ENCODE measurements at regions not wholly inside any gene's neighbourhood (a gene's known extent, or its start where the extent isn't known, plus 50 kb on each side); places are given as distances from the start of the nearest gene placed in this dataset.

- DNase-seq (ENCODE audit: low spot score, unreplicated experiment): no peak
Measured at GRCh38 chr13:27709779-27710178, 82.5 kb upstream of the GSX1 start.

GRCh38 chr13:27712421-27712820, 79.9 kb upstream of the GSX1 start:
- H3K4me1 Mint-ChIP-seq (ENCODE audit: low read depth): peaks cover 17% of the 10 kb centered on the region
- DNase-seq (ENCODE audit: low spot score, unreplicated experiment): no peak
- H3K27ac Mint-ChIP-seq: no peak overlapping the region
- no peaks in the 10 kb centered on the region for H3K9me3 Mint-ChIP-seq (ENCODE audit: low read depth)
- H3K4me3 Mint-ChIP-seq (ENCODE audit: low read depth): no peak overlapping the region
- peak; percentile 24 for TF ChIP-seq CTCF (IDR thresholded peaks at IDR 0.05; ENCODE audit: unreplicated experiment)
- peaks cover 50% of the 10 kb centered on the region for H3K27me3 Mint-ChIP-seq
- no peaks in the 10 kb centered on the region for H3K36me3 Mint-ChIP-seq (ENCODE audit: insufficient read depth)

More at GRCh38 chr13:27709779-27710178, 82.5 kb upstream of the GSX1 start:
- peaks cover 3% of the 10 kb centered on the region for H3K36me3 Mint-ChIP-seq (ENCODE audit: insufficient read depth)
- peaks cover 74% of the 10 kb centered on the region for H3K27me3 Mint-ChIP-seq
- no peak for TF ChIP-seq CTCF (IDR thresholded peaks at IDR 0.05; ENCODE audit: unreplicated experiment)
- peaks cover 14% of the 10 kb centered on the region for H3K9me3 Mint-ChIP-seq (ENCODE audit: low read depth)
- no peak overlapping the region for H3K4me3 Mint-ChIP-seq (ENCODE audit: low read depth)
- H3K27ac Mint-ChIP-seq: no peak overlapping the region
- H3K4me1 Mint-ChIP-seq (ENCODE audit: low read depth): peaks cover 19% of the 10 kb centered on the region

- no peaks in the 10 kb centered on the region for H3K36me3 Mint-ChIP-seq (ENCODE audit: insufficient read depth)
- H3K27me3 Mint-ChIP-seq: peaks cover 42% of the 10 kb centered on the region
- H3K4me1 Mint-ChIP-seq (ENCODE audit: low read depth): peaks cover 13% of the 10 kb centered on the region
- no peak for TF ChIP-seq CTCF (IDR thresholded peaks at IDR 0.05; ENCODE audit: unreplicated experiment)
- H3K9me3 Mint-ChIP-seq (ENCODE audit: low read depth): no peaks in the 10 kb centered on the region
- H3K27ac Mint-ChIP-seq: no peak overlapping the region
- no peak overlapping the region for H3K4me3 Mint-ChIP-seq (ENCODE audit: low read depth)
- DNase-seq (ENCODE audit: low spot score, unreplicated experiment): no peak
Measured at GRCh38 chr13:27713767-27714166, 78.5 kb upstream of the GSX1 start.

GRCh38 chr13:27721681-27722080, 70.6 kb upstream of the GSX1 start:
- H3K27me3 Mint-ChIP-seq: peaks cover 54% of the 10 kb centered on the region
- peaks cover 14% of the 10 kb centered on the region for H3K4me1 Mint-ChIP-seq (ENCODE audit: low read depth)
- DNase-seq (ENCODE audit: low spot score, unreplicated experiment): no peak
- no peaks in the 10 kb centered on the region for H3K36me3 Mint-ChIP-seq (ENCODE audit: insufficient read depth)
- no peak overlapping the region for H3K27ac Mint-ChIP-seq
- no peak overlapping the region for H3K4me3 Mint-ChIP-seq (ENCODE audit: low read depth)
- TF ChIP-seq CTCF (IDR thresholded peaks at IDR 0.05; ENCODE audit: unreplicated experiment): no peak
- H3K9me3 Mint-ChIP-seq (ENCODE audit: low read depth): no peaks in the 10 kb centered on the region

GRCh38 chr13:27728271-27728670, 64.0 kb upstream of the GSX1 start:
- peaks cover 69% of the 10 kb centered on the region for H3K27me3 Mint-ChIP-seq
- H3K36me3 Mint-ChIP-seq (ENCODE audit: insufficient read depth): no peaks in the 10 kb centered on the region
- peak; percentile 36 for TF ChIP-seq CTCF (IDR thresholded peaks at IDR 0.05; ENCODE audit: unreplicated experiment)
- H3K4me3 Mint-ChIP-seq (ENCODE audit: low read depth): no peak overlapping the region
- no peaks in the 10 kb centered on the region for H3K9me3 Mint-ChIP-seq (ENCODE audit: low read depth)
- no peak overlapping the region for H3K27ac Mint-ChIP-seq
- no peak for DNase-seq (ENCODE audit: low spot score, unreplicated experiment)
- H3K4me1 Mint-ChIP-seq (ENCODE audit: low read depth): peaks cover 9% of the 10 kb centered on the region
